ENCODE measurements at regions not wholly inside any gene's neighbourhood (a gene's known extent, or its start where the extent isn't known, plus 50 kb on each side); places are given as distances from the start of the nearest gene placed in this dataset.
"Not testable (repeated sequence)": the region's sequence is repeated elsewhere in the genome, so short reads cannot be mapped to it uniquely, and the experiment has no call there.

DNA sequence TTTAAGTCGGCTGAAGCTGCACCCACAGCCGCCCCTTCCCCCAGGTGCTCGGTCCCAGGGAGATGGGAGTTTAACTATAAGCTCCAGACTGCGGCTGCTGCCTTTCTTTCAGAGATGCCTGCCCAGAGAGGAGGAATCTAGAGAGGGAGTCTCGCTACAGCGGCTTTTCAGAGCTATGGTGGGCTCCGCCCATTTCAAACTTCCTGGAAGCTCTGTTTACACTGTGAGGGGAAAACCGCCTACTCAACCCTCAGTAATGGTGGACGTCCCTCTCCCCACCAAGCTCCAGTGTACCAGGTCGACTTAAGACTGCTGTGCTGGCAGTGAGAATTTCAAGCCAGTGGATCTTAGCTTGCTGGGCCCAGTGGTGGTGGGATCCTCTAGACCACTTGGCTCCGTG, 135.4 kb downstream of the CXCL12 start (continued):
- TF ChIP-seq, protein P1, sequence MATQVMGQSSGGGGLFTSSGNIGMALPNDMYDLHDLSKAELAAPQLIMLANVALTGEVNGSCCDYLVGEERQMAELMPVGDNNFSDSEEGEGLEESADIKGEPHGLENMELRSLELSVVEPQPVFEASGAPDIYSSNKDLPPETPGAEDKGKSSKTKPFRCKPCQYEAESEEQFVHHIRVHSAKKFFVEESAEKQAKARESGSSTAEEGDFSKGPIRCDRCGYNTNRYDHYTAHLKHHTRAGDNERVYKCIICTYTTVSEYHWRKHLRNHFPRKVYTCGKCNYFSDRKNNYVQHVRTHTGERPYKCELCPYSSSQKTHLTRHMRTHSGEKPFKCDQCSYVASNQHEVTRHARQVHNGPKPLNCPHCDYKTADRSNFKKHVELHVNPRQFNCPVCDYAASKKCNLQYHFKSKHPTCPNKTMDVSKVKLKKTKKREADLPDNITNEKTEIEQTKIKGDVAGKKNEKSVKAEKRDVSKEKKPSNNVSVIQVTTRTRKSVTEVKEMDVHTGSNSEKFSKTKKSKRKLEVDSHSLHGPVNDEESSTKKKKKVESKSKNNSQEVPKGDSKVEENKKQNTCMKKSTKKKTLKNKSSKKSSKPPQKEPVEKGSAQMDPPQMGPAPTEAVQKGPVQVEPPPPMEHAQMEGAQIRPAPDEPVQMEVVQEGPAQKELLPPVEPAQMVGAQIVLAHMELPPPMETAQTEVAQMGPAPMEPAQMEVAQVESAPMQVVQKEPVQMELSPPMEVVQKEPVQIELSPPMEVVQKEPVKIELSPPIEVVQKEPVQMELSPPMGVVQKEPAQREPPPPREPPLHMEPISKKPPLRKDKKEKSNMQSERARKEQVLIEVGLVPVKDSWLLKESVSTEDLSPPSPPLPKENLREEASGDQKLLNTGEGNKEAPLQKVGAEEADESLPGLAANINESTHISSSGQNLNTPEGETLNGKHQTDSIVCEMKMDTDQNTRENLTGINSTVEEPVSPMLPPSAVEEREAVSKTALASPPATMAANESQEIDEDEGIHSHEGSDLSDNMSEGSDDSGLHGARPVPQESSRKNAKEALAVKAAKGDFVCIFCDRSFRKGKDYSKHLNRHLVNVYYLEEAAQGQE (IDR thresholded peaks at IDR 0.05; ENCODE audit: low read depth) = no peak
- TF ChIP-seq EGR1 (IDR thresholded peaks at IDR 0.05; ENCODE audit: low read depth) (no peak), RAD21 (IDR thresholded peaks at IDR 0.05; ENCODE audit: low read depth) (no peak), POLR2A (IDR thresholded peaks at IDR 0.05; ENCODE audit: borderline replicate concordance, extremely low read depth, insufficient read depth, insufficient read length) (no peak), TCF7L2 (IDR thresholded peaks at IDR 0.05; ENCODE audit: borderline replicate concordance, extremely low read depth, insufficient read depth, insufficient read length) (no peak)

DNA sequence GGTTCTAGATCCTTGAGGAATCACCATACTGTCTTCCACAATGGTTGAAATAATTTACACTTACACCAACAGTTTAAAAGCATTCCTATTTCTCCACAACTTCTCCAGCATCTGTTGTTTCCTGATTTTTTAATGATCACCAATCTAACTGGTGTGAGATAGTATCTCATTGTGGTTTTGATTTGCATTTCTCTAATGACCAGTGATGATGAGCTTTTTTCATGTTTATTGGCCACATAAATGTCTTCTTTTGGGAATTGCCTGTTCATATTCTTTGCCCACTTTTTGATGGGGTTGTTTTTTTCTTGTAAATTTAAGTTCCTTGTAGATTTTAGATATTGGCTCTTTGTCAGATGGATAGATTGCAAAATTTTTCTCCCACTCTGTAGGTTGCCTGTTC, 138.2 kb downstream of the CXCL12 start:
- H3K36me3 ChIP-seq (ENCODE audit: control insufficient read depth in 1 of 2, insufficient read depth in 2 of 2, low read length in 2 of 2); H3K79me2 ChIP-seq (ENCODE audit: insufficient read depth, low read length); ATAC-seq; BruUV-seq (replicated peaks); intact Hi-C loops (cut with micrococcal nuclease); POLR2A ChIA-PET; H3K4me2 ChIP-seq (ENCODE audit: low read length); H3K27ac ChIP-seq (ENCODE audit: low read depth, low read length); H4K20me1 ChIP-seq (ENCODE audit: insufficient read depth); H3K27me3 ChIP-seq (ENCODE audit: insufficient read depth, low read length); DNase-seq (ENCODE audit: low read depth, low spot score); H3K9me2 ChIP-seq (ENCODE audit: insufficient read depth); H3K4me3 ChIP-seq (replicated peaks in 1 of 2; ENCODE audit: low read depth in 1 of 2, low read length in 2 of 2); H3K9ac ChIP-seq (ENCODE audit: low read length); H3K9me3 ChIP-seq (ENCODE audit: control insufficient read depth in 1 of 2, insufficient read depth in 1 of 2, low read depth in 1 of 2, low read length in 2 of 2); RAD21 ChIA-PET (ENCODE audit: low non-redundant PET in 1 of 2, low total read pairs in 2 of 2, uncharacterized antibody in 2 of 2, unreplicated experiment in 2 of 2); CTCF ChIA-PET; H2AFZ ChIP-seq (ENCODE audit: low read depth, low read length, poor library complexity, severe bottlenecking); H3K4me1 ChIP-seq (ENCODE audit: control insufficient read depth in 1 of 2, insufficient read depth in 2 of 2, low read length in 2 of 2): not testable (repeated sequence)

DNA sequence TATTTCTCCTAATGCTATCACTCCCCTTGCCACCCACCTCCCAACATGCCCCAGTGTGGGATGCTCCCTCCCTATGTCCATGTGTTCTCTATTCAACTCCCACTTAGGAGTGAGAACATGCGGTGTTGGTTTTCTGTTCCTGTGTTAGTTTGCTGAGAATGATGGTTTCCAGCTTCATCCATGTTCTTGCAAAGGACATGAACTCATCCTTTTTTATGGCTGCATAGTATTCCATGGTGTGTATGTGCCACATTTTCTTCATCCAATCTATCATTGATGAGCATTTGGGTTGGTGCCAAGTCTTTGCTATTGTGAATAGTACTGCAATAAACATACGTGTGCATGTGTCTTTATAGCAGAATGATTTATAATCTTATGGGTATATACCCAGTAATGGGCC, 138.6 kb downstream of the CXCL12 start:
- H3K9ac ChIP-seq (ENCODE audit: low read length); H3K4me1 ChIP-seq (ENCODE audit: control insufficient read depth in 1 of 2, insufficient read depth in 2 of 2, low read length in 2 of 2); H3K27ac ChIP-seq (ENCODE audit: low read depth, low read length); ATAC-seq; DNase-seq (ENCODE audit: low read depth, low spot score); H3K9me2 ChIP-seq (ENCODE audit: insufficient read depth); H4K20me1 ChIP-seq (ENCODE audit: insufficient read depth); CTCF ChIA-PET; RAD21 ChIA-PET (ENCODE audit: low non-redundant PET in 1 of 2, low total read pairs in 2 of 2, uncharacterized antibody in 2 of 2, unreplicated experiment in 2 of 2); POLR2A ChIA-PET; H2AFZ ChIP-seq (ENCODE audit: low read depth, low read length, poor library complexity, severe bottlenecking); H3K4me3 ChIP-seq (replicated peaks in 1 of 2; ENCODE audit: low read depth in 1 of 2, low read length in 2 of 2); intact Hi-C loops (cut with micrococcal nuclease); H3K36me3 ChIP-seq (ENCODE audit: control insufficient read depth in 1 of 2, insufficient read depth in 2 of 2, low read length in 2 of 2); H3K79me2 ChIP-seq (ENCODE audit: insufficient read depth, low read length); H3K27me3 ChIP-seq (ENCODE audit: insufficient read depth, low read length); BruUV-seq (replicated peaks); H3K9me3 ChIP-seq (ENCODE audit: control insufficient read depth in 1 of 2, insufficient read depth in 1 of 2, low read depth in 1 of 2, low read length in 2 of 2); H3K4me2 ChIP-seq (ENCODE audit: low read length): not testable (repeated sequence)

Data from HCT116 (cell line).